LHCN-M2 (cell line): ENCODE measurements at regions not wholly inside any gene's neighbourhood (a gene's known extent, or its start where the extent isn't known, plus 50 kb on each side); places are given as distances from the start of the nearest gene placed in this dataset.

ENCODE experiments used
- DNase-seq: peaks from one replicate; pipeline ENCODE4 v3.0.0-alpha.2; 2012; ENCODE audit warnings: low read depth

- DNase-seq, result no peak
Measured at GRCh38 chr17:65477600-65477999, 83.8 kb downstream of the AXIN2 start.

GRCh38 chr17:65474660-65475059 is 86.8 kb downstream of the AXIN2 start:
- DNase-seq, result no peak

DNA sequence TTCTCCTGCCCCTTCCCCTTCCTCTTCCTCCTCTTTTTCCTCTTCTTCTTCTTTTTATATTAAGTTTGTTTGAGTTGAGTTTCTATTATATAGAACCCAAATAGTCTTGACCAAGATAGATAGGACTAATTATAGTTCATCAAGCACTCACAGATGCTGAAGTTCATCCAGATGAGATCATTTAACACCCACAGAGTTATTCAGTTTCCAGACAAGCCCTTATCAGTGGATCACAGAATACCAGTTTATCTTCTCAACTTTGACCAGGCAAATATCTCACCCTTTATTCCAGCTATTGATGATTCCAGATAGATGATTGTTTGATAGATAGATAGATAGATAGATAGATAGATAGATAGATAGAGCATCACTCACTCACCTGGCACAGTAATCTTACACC is 87.5 kb downstream of the AXIN2 start:
- DNase-seq, result no peak

GRCh38 chr17:65473363-65473762 is 88.1 kb downstream of the AXIN2 start:
- no peak for DNase-seq

GRCh38 chr17:65472666-65473309 is 88.7 kb downstream of the AXIN2 start:
- peak; percentile 38 for DNase-seq

DNA sequence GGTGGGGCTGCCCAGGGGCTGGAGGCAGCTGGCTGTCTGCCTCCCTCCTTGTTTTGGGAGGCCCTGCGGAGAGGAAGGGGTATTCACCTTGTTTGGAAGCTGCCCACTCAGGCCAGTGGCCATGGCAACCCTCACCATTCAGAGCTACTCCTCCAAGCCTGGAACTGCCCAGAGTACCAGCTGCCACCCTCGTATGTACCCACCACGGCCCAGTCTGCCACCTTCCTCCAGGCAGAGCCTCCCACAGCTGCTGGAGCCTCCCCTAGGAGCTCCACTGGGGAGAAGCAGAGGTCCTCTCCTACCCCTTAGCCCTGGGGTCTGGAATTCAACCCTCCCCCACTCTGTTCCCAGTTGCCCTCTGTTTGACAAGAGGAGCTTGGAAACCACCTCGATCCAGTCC is 90.7 kb downstream of the AXIN2 start:
- no peak for DNase-seq

- no peak for DNase-seq
Measured at GRCh38 chr17:65468321-65468720, 93.1 kb downstream of the AXIN2 start.

DNA sequence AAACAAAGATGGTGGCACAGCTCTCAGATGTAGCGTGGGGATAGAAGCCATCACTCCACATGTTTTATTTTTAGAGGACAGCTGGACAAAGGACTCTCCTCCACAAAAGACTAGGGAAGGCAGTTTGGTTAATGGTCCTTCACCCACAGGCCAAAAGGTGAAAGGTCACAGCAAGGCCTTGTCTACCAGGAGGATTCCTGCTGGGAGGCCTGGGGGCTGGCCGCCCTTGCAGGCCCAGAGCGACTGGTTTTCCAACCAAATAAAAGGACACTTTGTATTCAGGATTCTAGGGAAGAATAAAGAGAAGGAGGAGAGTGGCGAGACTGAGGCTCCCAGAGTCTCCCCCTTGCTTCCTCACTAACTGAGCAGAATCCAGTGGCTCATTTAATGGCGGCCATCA is 94.3 kb downstream of the AXIN2 start:
- no peak for DNase-seq

GRCh38 chr17:65466547-65466946 is 94.9 kb downstream of the AXIN2 start:
- DNase-seq, result no peak

- peak; percentile 69 for DNase-seq
Measured at GRCh38 chr17:65463242-65463641, 98.2 kb downstream of the AXIN2 start.

DNA sequence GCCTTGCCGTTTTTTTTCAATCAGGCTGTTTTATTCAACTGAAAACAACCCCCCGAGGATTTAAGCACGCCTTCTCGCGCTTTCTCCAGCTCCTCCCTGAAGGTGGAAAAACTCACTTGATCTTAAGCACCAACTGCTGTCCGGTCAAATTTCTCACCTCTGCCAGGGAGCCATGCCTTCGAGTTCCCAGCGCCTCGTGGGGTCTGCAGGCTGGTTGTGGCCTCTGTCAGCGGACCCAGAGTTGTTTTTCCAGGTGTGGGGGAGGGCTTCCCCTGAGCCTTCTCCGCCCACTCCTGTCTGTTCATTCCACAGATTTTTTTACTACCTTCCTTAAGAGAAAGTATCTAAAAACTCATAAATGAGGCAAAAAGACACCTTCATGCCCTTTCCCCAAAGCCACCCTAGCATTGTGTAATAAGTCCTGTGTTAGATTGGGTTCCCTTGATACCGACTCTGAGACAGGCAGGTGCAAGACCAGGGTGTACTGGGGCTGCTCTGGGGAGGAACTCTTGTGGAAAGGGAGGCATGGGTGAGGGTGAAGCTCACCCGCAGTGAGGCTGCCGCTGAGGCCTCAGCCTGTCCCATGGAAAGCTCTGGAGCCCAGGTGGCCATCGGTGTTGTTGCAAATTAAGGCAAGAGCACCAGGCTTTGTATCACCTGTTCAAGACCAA is 101.6 kb downstream of the AXIN2 start:
- no peak for DNase-seq

DNA sequence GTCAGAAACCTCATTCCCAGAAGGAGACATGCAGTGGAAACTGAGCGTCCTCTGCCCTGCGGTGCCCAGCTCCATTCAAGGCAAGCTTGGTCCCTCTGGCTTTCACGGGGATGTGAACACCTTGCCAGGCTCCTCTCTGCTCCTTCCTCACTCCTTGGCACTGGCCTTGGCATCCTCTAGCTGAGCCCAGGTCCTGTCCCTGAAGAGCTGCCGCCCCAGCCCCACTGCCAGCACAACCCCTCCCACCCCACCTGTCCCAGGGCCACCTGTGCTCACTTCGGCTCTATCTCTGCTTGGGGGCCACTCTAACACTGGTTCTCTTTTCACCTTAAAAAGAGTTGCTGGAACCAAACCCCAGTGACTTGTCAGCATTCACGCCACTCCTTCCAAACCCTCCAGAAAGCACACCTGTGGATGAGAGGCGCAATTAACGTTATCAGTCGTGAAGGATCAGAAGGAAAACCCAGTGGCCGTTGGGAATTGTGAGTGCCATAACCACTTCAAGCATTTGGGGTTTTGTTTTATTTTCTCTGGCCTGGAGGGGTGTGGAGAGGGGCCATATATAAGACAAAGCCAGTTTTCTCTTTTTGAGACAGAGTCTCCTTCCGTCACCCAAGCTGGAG is 103.7 kb downstream of the AXIN2 start:
- DNase-seq, result no peak

GRCh38 chr17:65457183-65457582 is 104.3 kb downstream of the AXIN2 start:
- DNase-seq, result no peak

GRCh38 chr17:65456368-65457151 is 104.9 kb downstream of the AXIN2 start:
- no peak for DNase-seq

DNA sequence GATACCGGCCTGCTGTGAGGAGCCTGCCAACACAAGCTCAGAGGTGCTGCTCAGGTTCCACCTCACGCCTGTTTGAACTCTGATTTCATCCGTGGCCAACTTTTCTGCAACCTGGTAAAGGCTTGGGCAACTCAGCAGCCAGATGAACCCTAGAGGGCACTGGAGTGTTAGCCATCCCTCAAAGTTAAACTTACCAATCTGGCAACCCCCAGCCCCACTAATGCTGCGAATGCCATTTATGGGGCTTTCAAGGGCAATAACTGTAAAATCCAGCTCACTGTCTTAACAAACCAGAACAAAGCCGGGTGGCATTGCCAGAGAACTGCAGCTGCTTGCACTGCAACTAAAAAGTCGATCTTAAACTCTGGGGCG is 105.5 kb downstream of the AXIN2 start:
- DNase-seq, result peak; percentile 14

DNA sequence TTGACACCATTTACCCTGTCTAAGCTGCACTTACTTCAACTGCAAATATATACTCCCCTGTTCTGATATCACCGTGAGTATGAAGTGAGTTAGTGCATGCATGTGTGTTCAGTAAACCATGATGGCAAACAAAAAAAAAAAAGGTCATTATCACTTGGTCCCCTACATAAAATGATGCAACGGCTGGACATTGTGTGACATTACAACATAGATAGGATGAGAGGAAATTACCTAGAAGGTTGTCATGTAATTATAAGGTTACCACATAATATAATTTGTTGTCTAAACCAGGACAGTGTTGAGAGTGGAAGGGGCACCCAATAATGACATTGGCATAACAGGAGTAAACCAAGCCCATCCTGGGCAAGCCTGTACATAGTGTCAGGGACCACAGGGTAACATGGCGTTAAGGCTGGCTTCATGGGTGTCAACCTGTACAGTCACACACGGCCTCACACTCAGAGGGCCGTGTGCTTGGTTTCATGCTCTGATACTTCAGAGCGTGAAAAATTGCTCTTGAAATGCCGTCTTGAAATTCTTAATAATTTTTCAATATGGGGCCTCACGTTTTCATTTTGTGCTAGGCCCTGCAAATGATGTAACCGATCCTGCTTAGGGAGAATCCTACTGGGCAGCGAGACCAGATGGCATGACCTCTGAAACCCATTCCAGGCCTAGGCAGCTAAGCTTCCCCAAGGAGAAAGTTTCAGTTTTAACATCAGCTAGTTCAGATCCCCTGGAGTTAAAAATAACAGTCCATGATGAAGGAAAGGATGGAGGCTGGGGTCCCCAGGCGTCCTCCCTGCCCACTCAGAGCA is 106.1 kb downstream of the AXIN2 start:
- DNase-seq, result no peak

DNA sequence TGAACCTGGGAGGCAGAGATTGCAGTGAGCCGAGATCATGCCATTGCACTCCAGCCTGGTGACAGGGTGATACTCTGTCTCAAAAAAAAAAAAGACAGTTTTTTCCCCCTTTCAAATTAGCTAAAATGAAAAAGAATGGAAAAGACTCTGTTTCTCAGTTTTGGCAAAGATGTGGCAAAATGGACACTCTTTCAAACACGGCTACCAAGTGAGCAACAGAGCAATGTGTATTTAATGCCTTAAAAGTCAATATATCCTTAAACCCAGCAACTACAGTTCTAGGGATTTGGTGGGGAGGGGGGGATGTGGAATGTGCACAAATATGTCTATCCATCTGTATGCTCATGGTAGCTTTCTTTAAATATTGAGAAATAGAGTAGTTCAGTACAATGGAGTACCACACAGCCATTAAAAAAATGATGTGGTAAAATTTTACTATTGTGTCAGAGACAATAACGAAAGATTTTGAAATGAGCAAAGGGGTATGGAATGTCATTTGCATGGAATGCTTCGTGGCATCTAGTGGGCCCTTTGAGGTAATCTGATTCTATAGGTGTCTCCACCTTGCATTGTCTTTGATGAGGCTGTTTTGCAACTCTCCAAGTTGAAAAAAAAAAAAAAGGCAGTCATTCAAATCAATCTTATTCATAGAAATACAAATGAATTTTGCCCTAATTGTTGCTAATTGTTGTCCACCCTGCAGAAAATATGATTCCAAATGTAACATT is 108.1 kb downstream of the AXIN2 start:
- no peak for DNase-seq

DNA sequence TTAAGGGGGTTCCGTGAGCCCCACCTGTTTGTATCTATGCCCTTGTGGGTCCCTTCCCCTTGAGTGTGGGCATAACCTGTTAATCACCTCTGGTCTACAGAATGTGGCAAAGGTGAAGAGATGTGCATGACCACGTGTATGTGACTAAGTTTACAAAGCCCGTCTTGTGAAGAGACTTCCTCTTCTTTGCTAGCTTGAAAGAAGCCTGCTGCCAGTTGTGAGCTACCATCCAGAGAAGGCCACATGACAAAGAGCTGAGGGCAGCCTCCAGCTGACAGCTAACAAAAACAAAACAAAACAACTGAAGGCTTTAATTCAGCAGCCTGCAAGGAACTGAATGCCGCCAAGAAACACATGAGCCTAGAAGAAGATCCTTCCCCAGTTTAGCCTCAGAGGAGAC is 112.0 kb downstream of the AXIN2 start:
- DNase-seq, result no peak

- DNase-seq, result no peak
Measured at GRCh38 chr17:65447823-65448222, 113.6 kb downstream of the AXIN2 start.

DNA sequence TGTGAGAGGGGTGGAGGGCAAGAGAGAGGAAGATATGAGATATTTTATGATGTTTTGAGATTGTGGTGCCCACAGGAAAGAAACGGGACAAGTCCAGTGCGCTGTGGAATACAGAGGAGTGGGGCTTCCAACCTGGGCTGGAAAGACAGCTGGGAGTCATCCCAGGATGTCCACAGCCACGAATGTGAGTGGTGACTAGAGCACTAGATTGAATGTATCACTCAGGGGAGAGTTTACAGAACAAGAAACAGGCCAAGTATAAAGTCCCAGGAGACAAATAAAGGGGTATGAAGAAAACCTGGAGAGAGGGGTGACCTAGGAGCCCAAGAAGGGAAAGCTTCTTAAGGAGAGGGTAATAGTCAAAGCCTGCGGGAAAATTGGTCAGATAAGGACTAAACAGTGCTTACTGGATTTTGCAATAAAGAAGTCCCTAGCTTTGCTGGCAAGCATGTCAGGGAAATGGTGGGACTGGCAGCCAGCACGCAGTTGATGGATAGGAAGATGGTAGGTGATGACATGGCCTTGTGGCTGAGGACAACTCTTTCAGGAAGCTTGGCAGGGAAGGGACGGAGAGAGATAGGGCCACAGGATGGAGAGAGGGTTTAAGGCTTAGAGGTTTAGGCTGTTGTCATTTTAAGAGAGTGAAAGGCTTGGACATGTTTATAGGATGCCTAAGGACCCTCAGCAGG is 114.5 kb downstream of the AXIN2 start:
- no peak for DNase-seq
